GM12872 (cell line): ENCODE measurements at regions not wholly inside any gene's neighbourhood (a gene's known extent, or its start where the extent isn't known, plus 50 kb on each side); places are given as distances from the start of the nearest gene placed in this dataset.

Experiments used
- CTCF ChIP-seq: IDR thresholded peaks from 3 replicates; pipeline ENCODE4 v1.5.1; 2011; ENCODE audit warnings: low read depth, mild to moderate bottlenecking, low read length, moderate library complexity; ENCODE audit not compliant: insufficient read depth

GRCh38 chr4:17066972-17067371 is 168.5 kb upstream of the LDB2 start:
- no peak for TF ChIP-seq CTCF

- TF ChIP-seq CTCF = no peak
Observed at GRCh38 chr4:17066236-17066635, 167.8 kb upstream of the LDB2 start.

- no peak for TF ChIP-seq CTCF
Observed at GRCh38 chr4:17065821-17066220, 167.4 kb upstream of the LDB2 start.

- no peak for TF ChIP-seq CTCF
Observed at GRCh38 chr4:17064959-17065358, 166.5 kb upstream of the LDB2 start.

- no peak for TF ChIP-seq CTCF
Observed at GRCh38 chr4:17063888-17064287, 165.4 kb upstream of the LDB2 start.

GRCh38 chr4:17060230-17060629 is 161.8 kb upstream of the LDB2 start:
- TF ChIP-seq CTCF = no peak

- no peak for TF ChIP-seq CTCF
Observed at GRCh38 chr4:17058916-17059741, 160.7 kb upstream of the LDB2 start.
